Thyroid gland (tissue), 4 donors: ENCODE measurements at regions not wholly inside any gene's neighbourhood (a gene's known extent, or its start where the extent isn't known, plus 50 kb on each side); places are given as distances from the start of the nearest gene placed in this dataset.

Experiments used
- DNase-seq, 2 donors: peaks; one replicate each; pipeline ENCODE4 v3.0.0-alpha.2; 2019
- H3K27ac ChIP-seq, 3 donors: fragments of 200-600 bp; sonication (generic); 1 replicate in 2 of 3; 2 replicates in 1 of 3; pipeline ENCODE4 v1.5.1; 2016 to 2019; ENCODE audit warnings: mild to moderate bottlenecking in 1 of 3, moderate library complexity in 1 of 3
- H3K27me3 ChIP-seq: fragments of 200-600 bp; sonication (generic); one replicate; pipeline ENCODE4 v1.5.1; 2019
- H3K36me3 ChIP-seq, 2 donors: fragments of 200-600 bp; sonication (generic); one replicate each; pipeline ENCODE4 v1.5.1; 2016 to 2019
- H3K4me1 ChIP-seq, 2 donors: fragments of 200-600 bp; sonication (generic); one replicate each; pipeline ENCODE4 v1.5.1; 2017 to 2019
- H3K4me3 ChIP-seq, 3 donors: fragments of 200-600 bp; sonication (generic); replicated peaks in 1 of 3; 1 replicate in 2 of 3; 2 replicates in 1 of 3; pipeline ENCODE4 v1.5.1; 2016; ENCODE audit warnings: mild to moderate bottlenecking in 1 of 3
- H3K9me3 ChIP-seq: fragments of 200-600 bp; sonication (generic); one replicate; pipeline ENCODE4 v1.5.1; 2017
- POLR2A ChIP-seq, 2 donors: fragments of 450-650 bp; IDR thresholded peaks; one replicate each; pipeline ENCODE4 v1.6.1; 2017; ENCODE audit warnings: antibody characterized with exemption in 2 of 2, mild to moderate bottlenecking in 2 of 2, moderate library complexity in 1 of 2
- WGBS, 2 donors: methylation state at CpG; one replicate each; pipeline ENCODE4 v1.1.5; 2017; 5-methylcytosine and 5-hydroxymethylcytosine counted together
- intact Hi-C: fragments of 100-400 bp; cut with DNase I; formaldehyde crosslinking; loops from one replicate; pipeline ENCODE4 v1.15.1; 2023
- TF ChIP-seq, protein P1 (sequence below), 6 experiments: fragments of 200-600 bp in 3 of 6; fragments of 450-650 bp in 3 of 6; sonication (generic) in 3 of 6; IDR thresholded peaks; one replicate each; pipeline ENCODE4 v1.5.1; 2016 to 2019; ENCODE audit warnings: antibody characterized with exemption in 6 of 6, mild to moderate bottlenecking in 2 of 6, inconsistent platforms in 1 of 6, moderate library complexity in 1 of 6

DNA sequence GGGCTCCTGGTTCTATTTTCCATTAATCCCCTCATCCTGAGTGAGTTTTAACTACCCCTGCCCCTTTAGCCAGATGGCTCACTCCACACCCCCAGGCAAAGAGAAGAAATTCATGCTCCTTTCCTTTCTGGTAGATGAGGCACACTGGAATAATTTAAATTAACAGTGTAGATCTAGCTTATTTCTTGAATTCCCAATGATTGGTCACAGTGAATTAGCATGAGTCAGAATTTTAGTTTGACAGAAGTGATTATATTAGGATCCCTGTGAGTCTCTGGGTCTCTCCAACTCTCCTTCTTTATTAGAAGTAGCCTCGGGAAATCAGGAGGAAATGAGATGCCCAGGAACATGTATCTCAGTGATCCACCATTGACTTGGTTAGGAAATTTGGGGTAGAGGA, 103.1 kb upstream of the KAZN start:
- Histone ChIP-seq H3K36me3 (no peaks in the 10 kb centered on the region), H3K4me3 (no peak overlapping the region), H3K9me3 (no peaks in the 10 kb centered on the region), H3K27ac (no peak overlapping the region), H3K27me3 (no peaks in the 10 kb centered on the region), H3K4me1 (no peaks in the 10 kb centered on the region)
- no peak for DNase-seq
- TF ChIP-seq, protein P1, sequence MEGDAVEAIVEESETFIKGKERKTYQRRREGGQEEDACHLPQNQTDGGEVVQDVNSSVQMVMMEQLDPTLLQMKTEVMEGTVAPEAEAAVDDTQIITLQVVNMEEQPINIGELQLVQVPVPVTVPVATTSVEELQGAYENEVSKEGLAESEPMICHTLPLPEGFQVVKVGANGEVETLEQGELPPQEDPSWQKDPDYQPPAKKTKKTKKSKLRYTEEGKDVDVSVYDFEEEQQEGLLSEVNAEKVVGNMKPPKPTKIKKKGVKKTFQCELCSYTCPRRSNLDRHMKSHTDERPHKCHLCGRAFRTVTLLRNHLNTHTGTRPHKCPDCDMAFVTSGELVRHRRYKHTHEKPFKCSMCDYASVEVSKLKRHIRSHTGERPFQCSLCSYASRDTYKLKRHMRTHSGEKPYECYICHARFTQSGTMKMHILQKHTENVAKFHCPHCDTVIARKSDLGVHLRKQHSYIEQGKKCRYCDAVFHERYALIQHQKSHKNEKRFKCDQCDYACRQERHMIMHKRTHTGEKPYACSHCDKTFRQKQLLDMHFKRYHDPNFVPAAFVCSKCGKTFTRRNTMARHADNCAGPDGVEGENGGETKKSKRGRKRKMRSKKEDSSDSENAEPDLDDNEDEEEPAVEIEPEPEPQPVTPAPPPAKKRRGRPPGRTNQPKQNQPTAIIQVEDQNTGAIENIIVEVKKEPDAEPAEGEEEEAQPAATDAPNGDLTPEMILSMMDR (IDR thresholded peaks at IDR 0.05) = no peak
- no peak for TF ChIP-seq POLR2A (IDR thresholded peaks at IDR 0.05)
- 78 to 100% methylated on average over 1 of the region's 1 CpG for WGBS, 2 donors
- intact Hi-C loops = no loop called here

DNA sequence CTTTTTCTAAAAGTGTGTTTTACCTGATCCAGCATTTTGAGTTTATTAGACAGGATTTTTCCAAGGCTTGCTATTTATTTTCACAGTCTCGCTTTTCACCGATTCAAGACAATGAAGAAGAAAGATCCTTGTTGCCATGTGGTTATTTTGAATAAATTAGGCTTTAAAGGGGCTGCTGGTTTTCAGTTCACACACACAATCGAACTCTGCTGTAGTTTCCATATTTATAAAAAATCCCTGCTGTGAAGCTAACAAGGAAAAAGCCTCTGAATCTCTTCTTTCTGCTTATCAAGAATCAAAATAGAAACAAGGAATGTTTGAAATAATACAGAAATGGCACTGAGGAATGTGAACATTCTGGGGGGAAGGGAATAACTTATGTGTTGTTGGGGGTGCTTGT, 102.5 kb upstream of the KAZN start:
- 73 to 76% methylated on average over 3 of the region's 3 CpGs for WGBS, 2 donors
- Histone ChIP-seq H3K4me1 (no peaks in the 10 kb centered on the region), H3K9me3 (no peaks in the 10 kb centered on the region), H3K4me3 (no peak overlapping the region), H3K27me3 (no peaks in the 10 kb centered on the region), H3K27ac (no peak overlapping the region), H3K36me3 (no peaks in the 10 kb centered on the region)
- intact Hi-C loops = no loop called here
- TF ChIP-seq, protein P1 (IDR thresholded peaks at IDR 0.05) = no peak
- TF ChIP-seq POLR2A (IDR thresholded peaks at IDR 0.05) = no peak
- no peak for DNase-seq

DNA sequence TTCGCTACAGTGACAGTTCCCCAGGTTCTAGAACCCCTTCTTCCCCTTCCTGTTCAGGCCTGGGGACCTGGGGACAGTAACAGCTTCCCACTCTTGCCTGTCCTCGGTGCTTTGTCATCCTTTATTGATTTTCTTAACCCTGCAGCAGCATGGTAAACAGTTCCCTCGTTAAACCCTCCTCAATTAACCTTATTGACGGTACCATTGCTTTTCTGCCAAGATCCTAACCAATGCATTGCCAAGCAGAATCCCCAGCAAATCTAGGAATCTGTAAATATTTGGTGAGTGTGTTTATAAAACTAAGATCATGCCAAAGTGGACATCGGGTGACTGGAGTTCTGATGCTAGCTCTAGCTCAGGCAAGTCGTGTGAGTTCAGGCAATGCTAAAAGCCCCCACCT, 99.6 kb upstream of the KAZN start:
- intact Hi-C loops = no loop called here
- no peak for DNase-seq
- H3K36me3 ChIP-seq = no peaks in the 10 kb centered on the region
- TF ChIP-seq, protein P1 (IDR thresholded peaks at IDR 0.05) = no peak
- TF ChIP-seq POLR2A (IDR thresholded peaks at IDR 0.05) = no peak
- H3K27ac ChIP-seq = no peak overlapping the region
- H3K4me1 ChIP-seq = no peaks in the 10 kb centered on the region
- H3K4me3 ChIP-seq = no peak overlapping the region
- WGBS, 2 donors = 75 to 78% methylated on average over 6 of the region's 6 CpGs
- no peaks in the 10 kb centered on the region for H3K27me3 ChIP-seq
- H3K9me3 ChIP-seq = no peaks in the 10 kb centered on the region

DNA sequence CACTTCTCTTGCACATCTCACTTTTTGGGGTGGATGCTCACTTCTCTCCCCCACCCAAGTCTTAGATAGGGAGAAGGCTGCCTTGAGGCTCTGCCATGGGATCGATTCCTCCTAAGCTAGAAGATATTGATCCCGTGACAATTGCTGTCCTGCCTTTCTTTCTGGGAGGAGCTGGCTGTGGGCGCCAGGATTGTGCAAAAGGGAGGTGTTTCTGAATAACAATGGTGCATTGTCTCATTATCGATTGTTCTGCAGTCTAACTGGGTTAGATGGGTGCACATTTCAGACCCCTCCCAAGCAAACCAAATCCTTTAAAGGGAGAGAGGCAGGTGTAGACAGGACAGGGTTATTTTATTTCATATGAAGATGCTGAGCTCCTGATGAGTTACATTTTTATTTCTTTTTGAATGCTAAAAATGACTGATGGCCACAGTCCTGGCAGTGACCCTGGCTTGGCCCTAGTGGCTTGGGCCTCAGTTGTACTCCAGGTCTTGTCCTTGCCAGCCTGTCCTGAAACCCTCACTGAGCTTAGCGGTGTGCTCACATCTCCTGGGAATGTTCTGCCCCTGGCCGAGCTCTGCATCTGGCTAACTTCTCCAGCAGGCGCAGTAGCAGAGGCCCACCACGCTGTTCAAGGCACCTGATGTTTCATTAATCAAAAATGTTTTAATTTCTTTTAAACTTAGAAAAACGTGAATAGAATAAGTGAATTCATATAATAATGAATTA, 99.0 kb upstream of the KAZN start:
- no peaks in the 10 kb centered on the region for H3K9me3 ChIP-seq
- no peak overlapping the region for H3K27ac ChIP-seq
- TF ChIP-seq POLR2A (IDR thresholded peaks at IDR 0.05) = no peak
- TF ChIP-seq, protein P1 (IDR thresholded peaks at IDR 0.05) = no peak
- no peak for DNase-seq
- H3K4me1 ChIP-seq = no peaks in the 10 kb centered on the region
- H3K27me3 ChIP-seq = no peaks in the 10 kb centered on the region
- intact Hi-C loops = no loop called here
- 89 to 94% methylated on average over 9 of the region's 9 CpGs for WGBS, 2 donors
- no peak overlapping the region for H3K4me3 ChIP-seq
- no peaks in the 10 kb centered on the region for H3K36me3 ChIP-seq

DNA sequence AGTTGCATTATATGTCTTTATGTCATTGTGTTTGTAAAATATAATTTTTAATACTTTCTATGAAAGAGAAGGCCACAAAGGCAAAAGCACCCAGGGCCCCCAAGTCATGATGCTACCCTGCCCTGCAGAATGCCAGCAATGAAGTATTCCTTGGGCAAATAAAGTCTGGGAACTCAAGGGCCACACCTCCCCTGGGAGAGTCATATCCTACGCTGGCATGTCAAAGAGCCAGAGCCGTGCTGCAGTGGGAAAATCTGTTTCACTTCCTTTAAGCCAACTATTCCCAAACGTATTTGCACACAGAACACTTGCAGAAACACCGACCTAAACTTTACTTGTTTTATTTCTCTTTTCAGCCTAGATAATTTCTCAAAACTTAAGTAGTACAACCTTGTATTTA, 98.4 kb upstream of the KAZN start:
- H3K4me1 ChIP-seq = no peaks in the 10 kb centered on the region
- H3K36me3 ChIP-seq = no peaks in the 10 kb centered on the region
- 69 to 71% methylated on average over 4 of the region's 4 CpGs for WGBS, 2 donors
- H3K9me3 ChIP-seq = no peaks in the 10 kb centered on the region
- no peaks in the 10 kb centered on the region for H3K27me3 ChIP-seq
- DNase-seq = no peak
- no peak overlapping the region for H3K27ac ChIP-seq
- intact Hi-C loops = no loop called here
- TF ChIP-seq, protein P1 (IDR thresholded peaks at IDR 0.05) = no peak
- no peak for TF ChIP-seq POLR2A (IDR thresholded peaks at IDR 0.05)
- no peak overlapping the region for H3K4me3 ChIP-seq
